HCT116 (cell line): ENCODE measurements at regions not wholly inside any gene's neighbourhood (a gene's known extent, or its start where the extent isn't known, plus 50 kb on each side); places are given as distances from the start of the nearest gene placed in this dataset.

Source experiments
- ATAC-seq: fragments of 200-7000 bp; cut with Tn5 transposase; 2 replicates; pipeline ENCODE4 v1.9.1; 2020; ENCODE audit warnings: mild to moderate bottlenecking, moderate library complexity
- BruUV-seq: library from RNA; stranded (reverse); fragments of 400-500 nt; replicated peaks from 2 replicates; lab custom pipeline; 2021; lab: Mats Ljungman, UMichigan
- CTCF ChIA-PET: fragments of 300-600 bp; sonication (Branson Sonifier 250); formaldehyde crosslinking; loops from one replicate; lab custom pipeline; 2021; ENCODE audit warnings: antibody characterized with exemption; lab: Charles Lee
- POLR2A ChIA-PET: fragments of 300-600, 350-600 bp; sonication (Branson Sonifier 250); formaldehyde crosslinking; loops from one replicate; lab custom pipeline; 2021; ENCODE audit warnings: antibody characterized with exemption; lab: Charles Lee
- RAD21 ChIA-PET, 2 experiments: fragments of 300-600 bp; sonication (Branson Sonifier 250); formaldehyde crosslinking; loops; one replicate each; lab custom pipeline; 2023; ENCODE audit warnings: low total read pairs in 2 of 2; ENCODE audit not compliant: uncharacterized antibody in 2 of 2, unreplicated experiment in 2 of 2, low non-redundant PET in 1 of 2; lab: Charles Lee
- DNase-seq: peaks from one replicate; pipeline ENCODE4 v3.0.0-alpha.2; 2010; ENCODE audit warnings: low read depth, low spot score
- H2AFZ ChIP-seq: fragments of 200-600 bp; shearing (Covaris generic), sonication (generic); 2 replicates; pipeline ENCODE4 v1.6.1; 2017; ENCODE audit warnings: low read depth, mixed run types, mixed read lengths, antibody characterized with exemption, low read length; ENCODE audit not compliant: poor library complexity, severe bottlenecking
- H3K27ac ChIP-seq: 2 replicates; pipeline ENCODE4 v1.5.1; 2012; ENCODE audit warnings: low read depth, low read length
- H3K27me3 ChIP-seq: fragments of 200-600 bp; sonication (generic); 2 replicates; pipeline ENCODE4 v1.6.1; 2016; ENCODE audit warnings: mixed run types, low read length, mixed read lengths; ENCODE audit not compliant: insufficient read depth
- H3K36me3 ChIP-seq, 2 experiments: fragments of 200-500 bp in 1 of 2; fragments of 200-600 bp in 1 of 2; sonication (Bioruptor generic) in 1 of 2; sonication (generic) in 1 of 2; 2 replicates each; pipeline versions ENCODE4 v1.5.1 to v1.6.1; 2014 to 2016; ENCODE audit warnings: low read length in 2 of 2, inconsistent platforms in 1 of 2, mixed read lengths in 1 of 2, mixed run types in 1 of 2; ENCODE audit not compliant: insufficient read depth in 2 of 2, control insufficient read depth in 1 of 2
- H3K4me1 ChIP-seq, 2 experiments: fragments of 200-600 bp in 1 of 2; sonication (generic) in 1 of 2; 2 replicates each; pipeline versions ENCODE4 v1.5.1 to v1.6.1; 2012 to 2017; ENCODE audit warnings: low read length in 2 of 2, inconsistent platforms in 1 of 2, mild to moderate bottlenecking in 1 of 2, mixed read lengths in 1 of 2, mixed run types in 1 of 2, moderate library complexity in 1 of 2; ENCODE audit not compliant: insufficient read depth in 2 of 2, control insufficient read depth in 1 of 2
- H3K4me2 ChIP-seq: fragments of 200-600 bp; sonication (generic); 2 replicates; pipeline ENCODE4 v1.6.1; 2017; ENCODE audit warnings: mixed run types, low read length, mixed read lengths
- H3K4me3 ChIP-seq, 2 experiments: fragments of 200-600 bp in 1 of 2; sonication (generic) in 1 of 2; replicated peaks in 1 of 2; 2 replicates each; pipeline ENCODE4 v1.5.1; 2011 to 2016; ENCODE audit warnings: low read length in 2 of 2, control low read depth in 1 of 2, low read depth in 1 of 2, mild to moderate bottlenecking in 1 of 2, mixed read lengths in 1 of 2, mixed run types in 1 of 2
- H3K79me2 ChIP-seq: fragments of 200-600 bp; sonication (generic); 2 replicates; pipeline ENCODE4 v1.6.1; 2017; ENCODE audit warnings: mild to moderate bottlenecking, mixed run types, low read length, moderate library complexity, mixed read lengths; ENCODE audit not compliant: insufficient read depth
- H3K9ac ChIP-seq: fragments of 200-600 bp; sonication (generic); 2 replicates; pipeline ENCODE4 v1.6.1; 2016; ENCODE audit warnings: low read length, mixed read lengths
- H3K9me2 ChIP-seq: fragments of 200-600 bp; sonication (generic), shearing (Covaris generic); 2 replicates; pipeline ENCODE4 v1.6.1; 2017; ENCODE audit warnings: mixed run types, mild to moderate bottlenecking, moderate library complexity; ENCODE audit not compliant: insufficient read depth
- H3K9me3 ChIP-seq, 2 experiments: fragments of 200-500 bp in 1 of 2; fragments of 200-600 bp in 1 of 2; sonication (Bioruptor generic) in 1 of 2; sonication (generic) in 1 of 2; 2 replicates each; pipeline ENCODE4 v1.6.1; 2014 to 2017; ENCODE audit warnings: low read length in 2 of 2, mixed read lengths in 2 of 2, inconsistent platforms in 1 of 2, low read depth in 1 of 2, mild to moderate bottlenecking in 1 of 2, mixed run types in 1 of 2, moderate library complexity in 1 of 2; ENCODE audit not compliant: control insufficient read depth in 1 of 2, insufficient read depth in 1 of 2
- H4K20me1 ChIP-seq: fragments of 200-600 bp; sonication (generic), shearing (Covaris generic); 2 replicates; pipeline ENCODE4 v1.6.1; 2017; ENCODE audit warnings: mixed run types, mild to moderate bottlenecking, moderate library complexity; ENCODE audit not compliant: insufficient read depth
- CBX3 ChIP-seq: IDR thresholded peaks from 2 replicates; pipeline ENCODE4 v1.6.1; 2012; ENCODE audit warnings: low read depth
- CEBPB ChIP-seq: IDR thresholded peaks from 2 replicates; pipeline ENCODE4 v1.6.1; 2012; ENCODE audit warnings: low read depth
- EGR1 ChIP-seq: IDR thresholded peaks from 2 replicates; pipeline ENCODE4 v1.6.1; 2012; ENCODE audit warnings: low read depth
- ELF1 ChIP-seq: IDR thresholded peaks from 2 replicates; pipeline ENCODE4 v1.6.1; 2012; ENCODE audit warnings: low read depth, borderline replicate concordance
- EZH2 ChIP-seq: fragments of 200-600 bp; sonication (generic); IDR thresholded peaks from 2 replicates; pipeline ENCODE4 v1.6.1; 2017; ENCODE audit warnings: antibody characterized with exemption, mixed run types
- EZH2phosphoT487 ChIP-seq: fragments of 200-600 bp; IDR thresholded peaks from 2 replicates; pipeline ENCODE4 v1.6.1; 2018; ENCODE audit warnings: antibody characterized with exemption, borderline replicate concordance
- JUND ChIP-seq: IDR thresholded peaks from 2 replicates; pipeline ENCODE4 v1.6.1; 2012
- POLR2A ChIP-seq: IDR thresholded peaks from 2 replicates; pipeline ENCODE4 v1.7.0; 2011; ENCODE audit warnings: borderline replicate concordance; ENCODE audit not compliant: insufficient read depth, insufficient read length; ENCODE audit errors: extremely low read depth
- POLR2AphosphoS5 ChIP-seq: IDR thresholded peaks from 2 replicates; pipeline ENCODE4 v1.6.1; 2011; ENCODE audit warnings: mild to moderate bottlenecking, low read depth, low read length, moderate library complexity
- RAD21 ChIP-seq: IDR thresholded peaks from 2 replicates; pipeline ENCODE4 v1.6.1; 2012; ENCODE audit warnings: low read depth, mild to moderate bottlenecking
- SIN3A ChIP-seq: IDR thresholded peaks from 2 replicates; pipeline ENCODE4 v1.6.1; 2012; ENCODE audit warnings: low read depth
- SP1 ChIP-seq: IDR thresholded peaks from 2 replicates; pipeline ENCODE4 v1.6.1; 2012; ENCODE audit warnings: low read depth
- TCF7L2 ChIP-seq: IDR thresholded peaks from 2 replicates; pipeline ENCODE4 v1.7.0; 2011; ENCODE audit warnings: borderline replicate concordance, inconsistent platforms; ENCODE audit not compliant: insufficient read depth, insufficient read length; ENCODE audit errors: extremely low read depth
- ZFX ChIP-seq: fragments of 450-650 bp; IDR thresholded peaks from 2 replicates; pipeline ENCODE4 v1.6.1; 2017
- intact Hi-C: fragments of 100-400 bp; cut with micrococcal nuclease; formaldehyde crosslinking; loops from 2 replicates; pipeline ENCODE4 v1.10.0; 2022
- TF ChIP-seq, protein P1 (sequence below): IDR thresholded peaks from 2 replicates; pipeline ENCODE4 v1.6.1; 2011; ENCODE audit warnings: mild to moderate bottlenecking, low read length, moderate library complexity; ENCODE audit not compliant: insufficient replicate concordance; ENCODE audit errors: extremely low read depth
- TF ChIP-seq, protein P2 (sequence below): IDR thresholded peaks from 2 replicates; pipeline ENCODE4 v1.6.1; 2012
- TF ChIP-seq, protein P3 (sequence below): IDR thresholded peaks from 2 replicates; pipeline ENCODE4 v1.6.1; 2012; ENCODE audit warnings: low read depth

DNA sequence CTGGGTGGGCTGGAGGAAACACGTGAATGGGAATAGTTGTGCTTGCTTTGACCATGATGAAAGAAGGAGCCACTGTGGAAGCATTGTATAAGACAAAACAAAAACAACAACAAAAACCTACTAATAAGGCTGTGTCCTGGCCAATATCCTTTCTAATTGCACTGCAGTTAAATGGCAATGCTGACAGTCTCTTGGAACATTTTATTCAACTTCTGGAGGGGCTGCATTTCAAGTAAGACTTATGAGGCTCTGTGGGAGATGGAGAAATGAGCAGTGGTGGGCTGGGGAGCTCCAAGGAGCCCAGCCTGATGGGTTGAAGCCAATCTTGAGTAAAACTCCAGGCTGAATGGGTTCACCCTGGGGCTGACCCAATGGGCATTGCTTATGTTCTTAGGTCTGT, 99.8 kb upstream of the ROPN1 start:
- TF ChIP-seq TCF7L2 (no peak), CBX3 (no peak), CEBPB (no peak), JUND (no peak), SP1 (no peak), ZFX (no peak), POLR2A (no peak), POLR2AphosphoS5 (no peak), SIN3A (no peak), RAD21 (no peak), ELF1 (no peak), EGR1 (no peak), EZH2 (no peak), EZH2phosphoT487 (no peak)
- TF ChIP-seq, protein P1, sequence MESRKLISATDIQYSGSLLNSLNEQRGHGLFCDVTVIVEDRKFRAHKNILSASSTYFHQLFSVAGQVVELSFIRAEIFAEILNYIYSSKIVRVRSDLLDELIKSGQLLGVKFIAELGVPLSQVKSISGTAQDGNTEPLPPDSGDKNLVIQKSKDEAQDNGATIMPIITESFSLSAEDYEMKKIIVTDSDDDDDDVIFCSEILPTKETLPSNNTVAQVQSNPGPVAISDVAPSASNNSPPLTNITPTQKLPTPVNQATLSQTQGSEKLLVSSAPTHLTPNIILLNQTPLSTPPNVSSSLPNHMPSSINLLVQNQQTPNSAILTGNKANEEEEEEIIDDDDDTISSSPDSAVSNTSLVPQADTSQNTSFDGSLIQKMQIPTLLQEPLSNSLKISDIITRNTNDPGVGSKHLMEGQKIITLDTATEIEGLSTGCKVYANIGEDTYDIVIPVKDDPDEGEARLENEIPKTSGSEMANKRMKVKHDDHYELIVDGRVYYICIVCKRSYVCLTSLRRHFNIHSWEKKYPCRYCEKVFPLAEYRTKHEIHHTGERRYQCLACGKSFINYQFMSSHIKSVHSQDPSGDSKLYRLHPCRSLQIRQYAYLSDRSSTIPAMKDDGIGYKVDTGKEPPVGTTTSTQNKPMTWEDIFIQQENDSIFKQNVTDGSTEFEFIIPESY, result no peak
- TF ChIP-seq, protein P2, sequence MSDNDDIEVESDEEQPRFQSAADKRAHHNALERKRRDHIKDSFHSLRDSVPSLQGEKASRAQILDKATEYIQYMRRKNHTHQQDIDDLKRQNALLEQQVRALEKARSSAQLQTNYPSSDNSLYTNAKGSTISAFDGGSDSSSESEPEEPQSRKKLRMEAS, result no peak
- TF ChIP-seq, protein P3, sequence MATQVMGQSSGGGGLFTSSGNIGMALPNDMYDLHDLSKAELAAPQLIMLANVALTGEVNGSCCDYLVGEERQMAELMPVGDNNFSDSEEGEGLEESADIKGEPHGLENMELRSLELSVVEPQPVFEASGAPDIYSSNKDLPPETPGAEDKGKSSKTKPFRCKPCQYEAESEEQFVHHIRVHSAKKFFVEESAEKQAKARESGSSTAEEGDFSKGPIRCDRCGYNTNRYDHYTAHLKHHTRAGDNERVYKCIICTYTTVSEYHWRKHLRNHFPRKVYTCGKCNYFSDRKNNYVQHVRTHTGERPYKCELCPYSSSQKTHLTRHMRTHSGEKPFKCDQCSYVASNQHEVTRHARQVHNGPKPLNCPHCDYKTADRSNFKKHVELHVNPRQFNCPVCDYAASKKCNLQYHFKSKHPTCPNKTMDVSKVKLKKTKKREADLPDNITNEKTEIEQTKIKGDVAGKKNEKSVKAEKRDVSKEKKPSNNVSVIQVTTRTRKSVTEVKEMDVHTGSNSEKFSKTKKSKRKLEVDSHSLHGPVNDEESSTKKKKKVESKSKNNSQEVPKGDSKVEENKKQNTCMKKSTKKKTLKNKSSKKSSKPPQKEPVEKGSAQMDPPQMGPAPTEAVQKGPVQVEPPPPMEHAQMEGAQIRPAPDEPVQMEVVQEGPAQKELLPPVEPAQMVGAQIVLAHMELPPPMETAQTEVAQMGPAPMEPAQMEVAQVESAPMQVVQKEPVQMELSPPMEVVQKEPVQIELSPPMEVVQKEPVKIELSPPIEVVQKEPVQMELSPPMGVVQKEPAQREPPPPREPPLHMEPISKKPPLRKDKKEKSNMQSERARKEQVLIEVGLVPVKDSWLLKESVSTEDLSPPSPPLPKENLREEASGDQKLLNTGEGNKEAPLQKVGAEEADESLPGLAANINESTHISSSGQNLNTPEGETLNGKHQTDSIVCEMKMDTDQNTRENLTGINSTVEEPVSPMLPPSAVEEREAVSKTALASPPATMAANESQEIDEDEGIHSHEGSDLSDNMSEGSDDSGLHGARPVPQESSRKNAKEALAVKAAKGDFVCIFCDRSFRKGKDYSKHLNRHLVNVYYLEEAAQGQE, result no peak
- Histone ChIP-seq H4K20me1 (no peaks in the 10 kb centered on the region), H3K4me2 (no peak overlapping the region), H3K4me3 (no peak overlapping the region), H2AFZ (no peak overlapping the region), H3K9ac (no peak overlapping the region), H3K9me3 (no peaks in the 10 kb centered on the region), H3K4me1 (no peaks in the 10 kb centered on the region), H3K79me2 (no peaks in the 10 kb centered on the region), H3K27ac (no peak overlapping the region), H3K27me3 (peaks cover 90% of the 10 kb centered on the region), H3K36me3 (no peaks in the 10 kb centered on the region), H3K9me2 (no peaks in the 10 kb centered on the region)
- DNase-seq (no peak), ATAC-seq (no peak)
- RAD21 ChIA-PET, result no interaction called here
- no TSS peak for BruUV-seq
- POLR2A ChIA-PET, result no interaction called here
- CTCF ChIA-PET, result no interaction called here
- intact Hi-C loops, result no loop called here
